GM20000 (cell line): ENCODE measurements at regions not wholly inside any gene's neighbourhood (a gene's known extent, or its start where the extent isn't known, plus 50 kb on each side); places are given as distances from the start of the nearest gene placed in this dataset.
"Not testable (repeated sequence)": the region's sequence is repeated elsewhere in the genome, so short reads cannot be mapped to it uniquely, and the experiment has no call there.

Source experiments
- DNase-seq: peaks from one replicate; pipeline ENCODE4 v3.0.0; 2012; ENCODE audit warnings: low spot score
- TF ChIP-seq, protein P1 (sequence below): IDR thresholded peaks from 2 replicates; pipeline ENCODE4 v1.5.1; 2012; ENCODE audit warnings: mild to moderate bottlenecking, control low read depth; ENCODE audit errors: extremely low read depth, missing control alignments

DNA sequence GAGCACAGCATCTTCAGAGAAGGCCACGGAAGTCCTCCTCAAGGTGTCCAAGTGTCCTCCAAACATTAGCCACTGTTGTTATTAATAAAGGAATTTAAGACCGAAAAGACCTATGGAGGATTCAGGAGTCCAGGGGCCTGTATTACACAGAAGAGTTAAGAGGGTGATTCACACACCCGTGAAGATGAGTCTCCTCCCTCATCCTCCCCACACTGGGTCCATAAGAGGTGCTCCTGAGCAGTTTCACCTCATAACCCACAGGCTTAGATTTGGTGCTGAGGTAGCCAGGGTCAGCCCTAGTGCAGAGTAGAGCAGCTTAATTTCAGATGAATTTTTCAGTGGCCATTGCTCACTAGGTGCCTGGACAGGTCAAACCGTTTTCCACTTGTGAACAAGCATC is 65.3 kb downstream of the PRR18 start:
- TF ChIP-seq, protein P1, sequence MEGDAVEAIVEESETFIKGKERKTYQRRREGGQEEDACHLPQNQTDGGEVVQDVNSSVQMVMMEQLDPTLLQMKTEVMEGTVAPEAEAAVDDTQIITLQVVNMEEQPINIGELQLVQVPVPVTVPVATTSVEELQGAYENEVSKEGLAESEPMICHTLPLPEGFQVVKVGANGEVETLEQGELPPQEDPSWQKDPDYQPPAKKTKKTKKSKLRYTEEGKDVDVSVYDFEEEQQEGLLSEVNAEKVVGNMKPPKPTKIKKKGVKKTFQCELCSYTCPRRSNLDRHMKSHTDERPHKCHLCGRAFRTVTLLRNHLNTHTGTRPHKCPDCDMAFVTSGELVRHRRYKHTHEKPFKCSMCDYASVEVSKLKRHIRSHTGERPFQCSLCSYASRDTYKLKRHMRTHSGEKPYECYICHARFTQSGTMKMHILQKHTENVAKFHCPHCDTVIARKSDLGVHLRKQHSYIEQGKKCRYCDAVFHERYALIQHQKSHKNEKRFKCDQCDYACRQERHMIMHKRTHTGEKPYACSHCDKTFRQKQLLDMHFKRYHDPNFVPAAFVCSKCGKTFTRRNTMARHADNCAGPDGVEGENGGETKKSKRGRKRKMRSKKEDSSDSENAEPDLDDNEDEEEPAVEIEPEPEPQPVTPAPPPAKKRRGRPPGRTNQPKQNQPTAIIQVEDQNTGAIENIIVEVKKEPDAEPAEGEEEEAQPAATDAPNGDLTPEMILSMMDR: no peak
- DNase-seq: no peak

DNA sequence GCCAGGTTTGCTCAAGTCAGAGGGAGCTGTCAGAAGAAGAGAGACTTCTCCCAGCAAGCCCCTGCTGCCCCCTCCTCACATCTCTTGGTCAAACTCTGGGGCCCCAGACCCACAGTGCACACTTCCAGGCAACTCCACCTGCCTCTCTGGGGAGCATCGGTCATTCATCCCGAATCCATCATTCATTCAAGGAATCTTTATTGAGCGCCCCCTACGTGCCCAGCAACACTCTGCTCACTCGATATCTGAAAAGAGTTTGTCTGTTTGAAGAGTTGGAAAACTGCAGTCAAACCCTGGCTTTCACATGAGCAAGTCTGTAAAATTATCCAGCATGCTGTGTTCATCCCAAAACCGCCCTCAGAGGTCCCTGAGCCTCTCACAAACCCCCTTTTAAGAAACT is 66.2 kb downstream of the PRR18 start:
- no peak for DNase-seq
- TF ChIP-seq, protein P1: no peak

DNA sequence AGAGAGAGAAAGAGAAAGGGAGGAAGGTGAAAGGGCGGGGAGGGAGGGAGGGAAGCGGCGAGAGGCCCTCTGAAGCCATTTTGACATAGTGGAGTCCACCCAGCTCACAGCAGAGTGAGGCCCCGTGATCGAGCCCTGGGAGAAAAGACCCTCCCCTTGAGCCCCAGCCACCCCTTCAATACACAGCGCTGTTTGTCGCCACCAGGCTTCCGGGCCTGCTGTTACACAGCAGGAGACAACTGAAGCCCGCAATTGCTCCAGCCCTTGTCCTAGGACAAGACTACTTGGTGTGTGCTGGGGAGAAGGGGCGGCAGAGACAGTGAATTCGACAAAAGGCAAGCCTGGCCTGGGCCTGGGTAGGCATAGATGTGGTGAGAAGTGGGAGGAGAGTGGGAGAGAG is 67.3 kb downstream of the PRR18 start:
- TF ChIP-seq, protein P1: no peak
- DNase-seq: no peak

DNA sequence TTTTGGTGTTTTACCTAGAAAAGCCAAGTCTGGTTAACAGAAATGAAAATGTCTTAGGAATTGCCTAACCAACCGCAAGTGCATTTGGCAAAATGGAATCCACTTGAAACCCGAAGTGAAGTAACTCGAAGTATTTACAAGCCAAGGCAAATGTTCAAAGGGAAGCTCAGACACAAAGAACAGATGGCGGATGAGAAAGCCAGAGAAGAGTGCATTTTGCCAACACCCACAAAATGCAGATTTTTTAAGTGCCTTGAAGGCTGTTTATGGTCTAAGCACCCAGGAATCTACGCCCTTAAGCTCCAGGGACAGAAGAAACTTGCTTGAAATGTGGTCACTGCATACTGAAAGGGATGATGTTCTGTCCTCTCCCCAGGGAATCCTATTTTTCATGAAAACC is 70.0 kb upstream of the TBXT start:
- TF ChIP-seq, protein P1: no peak

DNA sequence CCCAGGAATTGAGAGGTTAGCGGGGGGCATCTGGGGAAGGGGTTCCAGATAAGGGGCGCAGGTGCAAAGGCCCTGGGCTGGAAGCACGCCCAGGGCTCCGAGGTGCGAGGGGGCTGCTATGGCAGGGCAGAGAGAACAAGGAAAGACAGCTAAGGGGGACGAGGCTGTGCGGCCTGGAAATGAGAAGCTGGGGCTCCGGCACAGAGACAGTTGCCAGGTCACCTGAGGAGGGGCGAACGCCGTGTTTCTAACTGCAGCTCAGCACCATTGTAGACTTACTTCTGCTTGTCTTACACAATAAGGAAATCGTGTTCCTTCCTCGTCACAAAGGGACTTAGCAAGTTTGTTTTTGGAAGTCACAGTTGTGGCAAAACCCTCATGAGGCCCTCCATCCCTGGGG is 68.9 kb upstream of the TBXT start:
- TF ChIP-seq, protein P1: no peak
- no peak for DNase-seq

More for the DNA sequence above, 70.0 kb upstream of the TBXT start:
- DNase-seq: no peak

DNA sequence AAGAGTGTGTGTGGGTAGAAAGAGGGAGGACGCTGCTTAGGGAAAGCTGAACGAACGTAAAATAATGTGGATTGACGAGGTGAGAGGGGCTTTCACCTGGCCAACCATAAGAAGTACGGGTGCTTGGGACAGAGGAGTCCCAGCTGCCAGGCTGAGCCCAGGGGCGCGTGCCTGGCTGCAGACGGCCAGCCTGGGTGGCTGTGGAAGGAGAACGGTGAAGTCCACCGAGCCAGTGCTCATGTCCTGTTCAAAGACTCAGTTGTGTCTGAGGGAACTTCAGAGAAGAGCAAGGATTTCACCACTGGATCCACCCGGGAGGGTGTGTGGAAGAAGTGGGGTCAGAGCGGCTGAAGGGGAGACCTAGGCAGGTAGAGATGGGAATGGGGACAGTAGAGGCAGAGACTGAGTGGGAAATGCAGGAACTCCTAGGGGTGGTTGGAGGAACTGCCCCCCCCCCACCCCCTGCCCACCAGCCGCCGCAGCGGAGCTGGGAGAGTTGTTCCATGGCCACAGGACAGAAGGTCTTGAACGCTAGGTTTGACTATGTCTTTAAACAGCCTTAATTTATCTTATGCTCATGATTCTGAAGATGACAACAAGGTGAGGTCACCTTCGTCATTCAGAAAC is 68.1 kb upstream of the TBXT start:
- DNase-seq: no peak
- TF ChIP-seq, protein P1: no peak

GRCh38 chr6:166231181-166231580 is 63.5 kb upstream of the TBXT start:
- DNase-seq: not testable (repeated sequence)

GRCh38 chr6:166228839-166229528 is 61.3 kb upstream of the TBXT start:
- TF ChIP-seq, protein P1: no peak
- DNase-seq: no peak
